HCT116 (cell line): ENCODE measurements at regions not wholly inside any gene's neighbourhood (a gene's known extent, or its start where the extent isn't known, plus 50 kb on each side); places are given as distances from the start of the nearest gene placed in this dataset.

Experiments used
- ATAC-seq: fragments of 200-7000 bp; cut with Tn5 transposase; 2 replicates; pipeline ENCODE4 v1.9.1; 2020; ENCODE audit warnings: mild to moderate bottlenecking, moderate library complexity
- BruUV-seq: library from RNA; stranded (reverse); fragments of 400-500 nt; replicated peaks from 2 replicates; lab custom pipeline; 2021; lab: Mats Ljungman, UMichigan
- CTCF ChIA-PET: fragments of 300-600 bp; sonication (Branson Sonifier 250); formaldehyde crosslinking; loops from one replicate; lab custom pipeline; 2021; ENCODE audit warnings: antibody characterized with exemption; lab: Charles Lee
- POLR2A ChIA-PET: fragments of 300-600, 350-600 bp; sonication (Branson Sonifier 250); formaldehyde crosslinking; loops from one replicate; lab custom pipeline; 2021; ENCODE audit warnings: antibody characterized with exemption; lab: Charles Lee
- RAD21 ChIA-PET, 2 experiments: fragments of 300-600 bp; sonication (Branson Sonifier 250); formaldehyde crosslinking; loops; one replicate each; lab custom pipeline; 2023; ENCODE audit warnings: low total read pairs in 2 of 2; ENCODE audit not compliant: uncharacterized antibody in 2 of 2, unreplicated experiment in 2 of 2, low non-redundant PET in 1 of 2; lab: Charles Lee
- DNase-seq: peaks from one replicate; pipeline ENCODE4 v3.0.0-alpha.2; 2010; ENCODE audit warnings: low read depth, low spot score
- H2AFZ ChIP-seq: fragments of 200-600 bp; shearing (Covaris generic), sonication (generic); 2 replicates; pipeline ENCODE4 v1.6.1; 2017; ENCODE audit warnings: low read depth, mixed run types, mixed read lengths, antibody characterized with exemption, low read length; ENCODE audit not compliant: poor library complexity, severe bottlenecking
- H3K27ac ChIP-seq: 2 replicates; pipeline ENCODE4 v1.5.1; 2012; ENCODE audit warnings: low read depth, low read length
- H3K27me3 ChIP-seq: fragments of 200-600 bp; sonication (generic); 2 replicates; pipeline ENCODE4 v1.6.1; 2016; ENCODE audit warnings: mixed run types, low read length, mixed read lengths; ENCODE audit not compliant: insufficient read depth
- H3K36me3 ChIP-seq, 2 experiments: fragments of 200-500 bp in 1 of 2; fragments of 200-600 bp in 1 of 2; sonication (Bioruptor generic) in 1 of 2; sonication (generic) in 1 of 2; 2 replicates each; pipeline versions ENCODE4 v1.5.1 to v1.6.1; 2014 to 2016; ENCODE audit warnings: low read length in 2 of 2, inconsistent platforms in 1 of 2, mixed read lengths in 1 of 2, mixed run types in 1 of 2; ENCODE audit not compliant: insufficient read depth in 2 of 2, control insufficient read depth in 1 of 2
- H3K4me1 ChIP-seq, 2 experiments: fragments of 200-600 bp in 1 of 2; sonication (generic) in 1 of 2; 2 replicates each; pipeline versions ENCODE4 v1.5.1 to v1.6.1; 2012 to 2017; ENCODE audit warnings: low read length in 2 of 2, inconsistent platforms in 1 of 2, mild to moderate bottlenecking in 1 of 2, mixed read lengths in 1 of 2, mixed run types in 1 of 2, moderate library complexity in 1 of 2; ENCODE audit not compliant: insufficient read depth in 2 of 2, control insufficient read depth in 1 of 2
- H3K4me2 ChIP-seq: fragments of 200-600 bp; sonication (generic); 2 replicates; pipeline ENCODE4 v1.6.1; 2017; ENCODE audit warnings: mixed run types, low read length, mixed read lengths
- H3K4me3 ChIP-seq, 2 experiments: fragments of 200-600 bp in 1 of 2; sonication (generic) in 1 of 2; replicated peaks in 1 of 2; 2 replicates each; pipeline ENCODE4 v1.5.1; 2011 to 2016; ENCODE audit warnings: low read length in 2 of 2, control low read depth in 1 of 2, low read depth in 1 of 2, mild to moderate bottlenecking in 1 of 2, mixed read lengths in 1 of 2, mixed run types in 1 of 2
- H3K79me2 ChIP-seq: fragments of 200-600 bp; sonication (generic); 2 replicates; pipeline ENCODE4 v1.6.1; 2017; ENCODE audit warnings: mild to moderate bottlenecking, mixed run types, low read length, moderate library complexity, mixed read lengths; ENCODE audit not compliant: insufficient read depth
- H3K9ac ChIP-seq: fragments of 200-600 bp; sonication (generic); 2 replicates; pipeline ENCODE4 v1.6.1; 2016; ENCODE audit warnings: low read length, mixed read lengths
- H3K9me2 ChIP-seq: fragments of 200-600 bp; sonication (generic), shearing (Covaris generic); 2 replicates; pipeline ENCODE4 v1.6.1; 2017; ENCODE audit warnings: mixed run types, mild to moderate bottlenecking, moderate library complexity; ENCODE audit not compliant: insufficient read depth
- H3K9me3 ChIP-seq, 2 experiments: fragments of 200-500 bp in 1 of 2; fragments of 200-600 bp in 1 of 2; sonication (Bioruptor generic) in 1 of 2; sonication (generic) in 1 of 2; 2 replicates each; pipeline ENCODE4 v1.6.1; 2014 to 2017; ENCODE audit warnings: low read length in 2 of 2, mixed read lengths in 2 of 2, inconsistent platforms in 1 of 2, low read depth in 1 of 2, mild to moderate bottlenecking in 1 of 2, mixed run types in 1 of 2, moderate library complexity in 1 of 2; ENCODE audit not compliant: control insufficient read depth in 1 of 2, insufficient read depth in 1 of 2
- H4K20me1 ChIP-seq: fragments of 200-600 bp; sonication (generic), shearing (Covaris generic); 2 replicates; pipeline ENCODE4 v1.6.1; 2017; ENCODE audit warnings: mixed run types, mild to moderate bottlenecking, moderate library complexity; ENCODE audit not compliant: insufficient read depth
- CBX3 ChIP-seq: IDR thresholded peaks from 2 replicates; pipeline ENCODE4 v1.6.1; 2012; ENCODE audit warnings: low read depth
- EGR1 ChIP-seq: IDR thresholded peaks from 2 replicates; pipeline ENCODE4 v1.6.1; 2012; ENCODE audit warnings: low read depth
- ELF1 ChIP-seq: IDR thresholded peaks from 2 replicates; pipeline ENCODE4 v1.6.1; 2012; ENCODE audit warnings: low read depth, borderline replicate concordance
- EZH2phosphoT487 ChIP-seq: fragments of 200-600 bp; IDR thresholded peaks from 2 replicates; pipeline ENCODE4 v1.6.1; 2018; ENCODE audit warnings: antibody characterized with exemption, borderline replicate concordance
- JUND ChIP-seq: IDR thresholded peaks from 2 replicates; pipeline ENCODE4 v1.6.1; 2012
- MAX ChIP-seq: IDR thresholded peaks from 2 replicates; pipeline ENCODE4 v1.6.1; 2012
- POLR2A ChIP-seq: IDR thresholded peaks from 2 replicates; pipeline ENCODE4 v1.7.0; 2011; ENCODE audit warnings: borderline replicate concordance; ENCODE audit not compliant: insufficient read depth, insufficient read length; ENCODE audit errors: extremely low read depth
- POLR2AphosphoS5 ChIP-seq: IDR thresholded peaks from 2 replicates; pipeline ENCODE4 v1.6.1; 2011; ENCODE audit warnings: mild to moderate bottlenecking, low read depth, low read length, moderate library complexity
- REST ChIP-seq: IDR thresholded peaks from 2 replicates; pipeline ENCODE4 v1.6.1; 2012; ENCODE audit warnings: low read depth
- SP1 ChIP-seq: IDR thresholded peaks from 2 replicates; pipeline ENCODE4 v1.6.1; 2012; ENCODE audit warnings: low read depth
- TCF7L2 ChIP-seq: IDR thresholded peaks from 2 replicates; pipeline ENCODE4 v1.7.0; 2011; ENCODE audit warnings: borderline replicate concordance, inconsistent platforms; ENCODE audit not compliant: insufficient read depth, insufficient read length; ENCODE audit errors: extremely low read depth
- YY1 ChIP-seq: IDR thresholded peaks from 2 replicates; pipeline ENCODE4 v1.6.1; 2011; ENCODE audit warnings: low read length, low read depth, moderate library complexity, mild to moderate bottlenecking; ENCODE audit not compliant: insufficient replicate concordance; ENCODE audit errors: extremely low read depth
- ZBTB33 ChIP-seq: IDR thresholded peaks from 2 replicates; pipeline ENCODE4 v1.6.1; 2011; ENCODE audit warnings: mild to moderate bottlenecking, low read length, moderate library complexity; ENCODE audit not compliant: insufficient replicate concordance; ENCODE audit errors: extremely low read depth
- ZNF274 ChIP-seq: fragments of 200-500 bp; sonication (Bioruptor generic); IDR thresholded peaks from 2 replicates; pipeline ENCODE4 v1.6.1; 2014; ENCODE audit warnings: mild to moderate bottlenecking, low read depth, low read length, inconsistent platforms
- intact Hi-C: fragments of 100-400 bp; cut with micrococcal nuclease; formaldehyde crosslinking; loops from 2 replicates; pipeline ENCODE4 v1.10.0; 2022

GRCh38 chr14:62409626-62410300 is 635.5 kb downstream of the KCNH5 start:
- no peak overlapping the region for H3K9ac ChIP-seq
- no peaks in the 10 kb centered on the region for H3K27me3 ChIP-seq
- peaks cover 0 to 20% of the 10 kb centered on the region in 2 experiments; a peak in 2 of 4 replicates for H3K9me3 ChIP-seq
- H3K27ac ChIP-seq: no peak overlapping the region
- no peak overlapping the region for H3K4me3 ChIP-seq
- intact Hi-C loops: no loop called here
- no peaks in the 10 kb centered on the region for H3K9me2 ChIP-seq
- ChIA-PET POLR2A (no interaction called here), RAD21 (no interaction called here), CTCF (no interaction called here)
- H4K20me1 ChIP-seq: no peaks in the 10 kb centered on the region
- ATAC-seq (no peak), DNase-seq (no peak)
- no peaks in the 10 kb centered on the region for H3K36me3 ChIP-seq
- H3K79me2 ChIP-seq: no peaks in the 10 kb centered on the region
- no peak for TF ChIP-seq TCF7L2
- no peak for TF ChIP-seq ZNF274
- no peak for TF ChIP-seq YY1
- TF ChIP-seq MAX: no peak
- TF ChIP-seq EGR1: no peak
- no peak for TF ChIP-seq POLR2AphosphoS5
- TF ChIP-seq EZH2phosphoT487: no peak
- no peak for TF ChIP-seq SP1
- TF ChIP-seq JUND: no peak
- no peak overlapping the region for H3K4me2 ChIP-seq
- no peaks in the 10 kb centered on the region for H3K4me1 ChIP-seq
- no TSS peak for BruUV-seq
- H2AFZ ChIP-seq: no peak overlapping the region

GRCh38 chr14:62420847-62421246 is 624.4 kb downstream of the KCNH5 start:
- Histone ChIP-seq H4K20me1 (no peaks in the 10 kb centered on the region), H3K79me2 (no peaks in the 10 kb centered on the region), H3K9ac (no peak overlapping the region), H3K27me3 (no peaks in the 10 kb centered on the region), H2AFZ (no peak overlapping the region), H3K27ac (no peak overlapping the region), H3K4me3 (no peak overlapping the region), H3K9me2 (no peaks in the 10 kb centered on the region), H3K4me1 (no peaks in the 10 kb centered on the region), H3K4me2 (no peak overlapping the region), H3K9me3 (peaks cover 0 to 15% of the 10 kb centered on the region in 2 experiments; a peak in 2 of 4 replicates), H3K36me3 (no peaks in the 10 kb centered on the region)
- intact Hi-C loops: no loop called here
- RAD21 ChIA-PET: no interaction called here
- CTCF ChIA-PET: no interaction called here
- POLR2A ChIA-PET: no interaction called here
- no peak for DNase-seq
- ATAC-seq: no peak
- BruUV-seq: no TSS peak
- TF ChIP-seq JUND (no peak), YY1 (no peak), CBX3 (no peak), REST (no peak), POLR2A (no peak), ELF1 (no peak), ZBTB33 (no peak), POLR2AphosphoS5 (no peak), ZNF274 (no peak), EGR1 (no peak)
